A549 (cell line): ENCODE measurements at regions not wholly inside any gene's neighbourhood (a gene's known extent, or its start where the extent isn't known, plus 50 kb on each side); places are given as distances from the start of the nearest gene placed in this dataset.

ENCODE experiments used
- ATAC-seq, 2 experiments: fragments of 200-7000 bp in 1 of 2; fragments of >200 bp in 1 of 2; cut with Nextera tagmentation in 1 of 2; cut with Tn5 transposase in 1 of 2; 3 replicates each; pipeline versions ENCODE4 v1.8.0 to v1.9.1; 2018 to 2020; ENCODE audit warnings: mild to moderate bottlenecking in 1 of 2, moderate library complexity in 1 of 2
- CTCF ChIA-PET: fragments of 300-600 bp; sonication (Branson Sonifier 250); formaldehyde crosslinking; extraction: SDS; loops from one replicate; lab custom pipeline; 2021; ENCODE audit warnings: antibody characterized with exemption, inconsistent platforms; lab: Yijun Ruan, JAX
- POLR2A ChIA-PET: fragments of 350-600 bp; formaldehyde crosslinking; extraction: SDS; loops from one replicate; lab custom pipeline; 2021; ENCODE audit warnings: antibody characterized with exemption, inconsistent platforms; lab: Yijun Ruan, JAX
- DNase-seq, 2 experiments: peaks; one replicate each; pipeline versions ENCODE4 v3.0.0 to v3.0.0-alpha.2; 2011 to 2016; ENCODE audit warnings: low read depth in 1 of 2, low spot score in 1 of 2
- FAIRE-seq: peaks from 2 replicates; lab custom pipeline; 2011; peaks lifted over from hg19 to GRCh38; lab: Jason Lieb, UNC
- H3K27ac ChIP-seq, 2 experiments: fragments of >200 bp; sonication (Bioruptor Twin); formaldehyde crosslinking; 3 replicates each; pipeline ENCODE4 v1.5.1; 2016 to 2017
- H3K4me1 ChIP-seq: fragments of >200 bp; sonication (Bioruptor Twin); formaldehyde crosslinking; 3 replicates; pipeline ENCODE4 v1.6.1; 2016
- H3K4me2 ChIP-seq: fragments of >200 bp; sonication (Bioruptor Twin); formaldehyde crosslinking; 3 replicates; pipeline ENCODE4 v1.6.1; 2016
- H3K4me3 ChIP-seq: fragments of >200 bp; sonication (Bioruptor Twin); formaldehyde crosslinking; 3 replicates; pipeline ENCODE4 v1.5.1; 2016
- H3K9me3 ChIP-seq: fragments of >200 bp; sonication (Bioruptor Twin); formaldehyde crosslinking; 3 replicates; pipeline ENCODE4 v1.6.1; 2016
- BCL3 ChIP-seq: fragments of >200 bp; sonication (Bioruptor Twin); formaldehyde crosslinking; IDR thresholded peaks from 3 replicates; pipeline ENCODE4 v1.6.1; 2016
- CTCF ChIP-seq: fragments of >200 bp; sonication (Bioruptor Twin); formaldehyde crosslinking; IDR thresholded peaks from 3 replicates; pipeline ENCODE4 v1.5.1; 2016
- HES2 ChIP-seq: fragments of >200 bp; sonication (Bioruptor Twin); formaldehyde crosslinking; IDR thresholded peaks from 2 replicates; pipeline ENCODE4 v1.6.1; 2016
- HMGXB4 ChIP-seq: fragments of 250-450 bp; sonication (Bioruptor Pico); IDR thresholded peaks from 2 replicates; pipeline ENCODE4 v1.5.0; 2021; ENCODE audit warnings: mild to moderate bottlenecking, moderate library complexity, borderline replicate concordance
- HOXA7 ChIP-seq: fragments of 250-450 bp; sonication (Bioruptor Pico); IDR thresholded peaks from 2 replicates; pipeline ENCODE4 v1.5.0; 2020; ENCODE audit warnings: mild to moderate bottlenecking, moderate library complexity
- HOXB5 ChIP-seq: fragments of 250-450 bp; sonication (Bioruptor Pico); IDR thresholded peaks from 2 replicates; pipeline ENCODE4 v1.5.0; 2020; ENCODE audit warnings: mild to moderate bottlenecking, moderate library complexity
- KDM1A ChIP-seq: fragments of 200-600 bp; sonication (generic); IDR thresholded peaks from 2 replicates; pipeline ENCODE4 v1.6.1; 2016; ENCODE audit warnings: low read depth, mild to moderate bottlenecking
- KDM5A ChIP-seq: fragments of 200-600 bp; sonication (generic); IDR thresholded peaks from 2 replicates; pipeline ENCODE4 v1.6.1; 2016; ENCODE audit warnings: antibody characterized with exemption, mild to moderate bottlenecking
- MAFK ChIP-seq: fragments of 450-650 bp; IDR thresholded peaks from 2 replicates; pipeline ENCODE4 v1.6.1; 2014; ENCODE audit not compliant: partially characterized antibody
- MYC ChIP-seq: IDR thresholded peaks from 2 replicates; pipeline ENCODE4 v1.6.1; 2012; ENCODE audit warnings: mild to moderate bottlenecking, inconsistent platforms, low read length, improper control_type of control experiment, borderline replicate concordance
- PHF8 ChIP-seq: fragments of 200-600 bp; sonication (generic); IDR thresholded peaks from 2 replicates; pipeline ENCODE4 v1.6.1; 2016; ENCODE audit warnings: low read depth, mild to moderate bottlenecking, antibody characterized with exemption, moderate library complexity, borderline replicate concordance
- POLR2AphosphoS2 ChIP-seq: conservative IDR thresholded peaks from 2 replicates; pipeline ENCODE4 v1.6.1; 2012; ENCODE audit warnings: low read length, improper control_type of control experiment, inconsistent platforms
- SMC3 ChIP-seq: fragments of >200 bp; sonication (Bioruptor Twin); formaldehyde crosslinking; IDR thresholded peaks from 3 replicates; pipeline ENCODE4 v1.6.1; 2018; ENCODE audit warnings: inconsistent platforms
- SREBF2 ChIP-seq: fragments of 450-650 bp; IDR thresholded peaks from 2 replicates; pipeline ENCODE4 v1.6.1; 2014; ENCODE audit warnings: mild to moderate bottlenecking, moderate library complexity
- TFCP2L1 ChIP-seq: fragments of 250-450 bp; sonication (Bioruptor Pico); IDR thresholded peaks from 2 replicates; pipeline ENCODE4 v1.5.0; 2021; ENCODE audit warnings: mild to moderate bottlenecking
- USF2 ChIP-seq: fragments of 450-650 bp; IDR thresholded peaks from 2 replicates; pipeline ENCODE4 v1.6.1; 2014; ENCODE audit warnings: antibody characterized with exemption
- ZC3H11A ChIP-seq: fragments of 450-650 bp; IDR thresholded peaks from 2 replicates; pipeline ENCODE4 v1.6.1; 2014; ENCODE audit warnings: antibody characterized with exemption, mild to moderate bottlenecking
- WGBS: methylation state at CpG from one replicate; pipeline ENCODE4 v1.1.6; 2017; ENCODE audit errors: missing lambda C conversion rate; 5-methylcytosine and 5-hydroxymethylcytosine counted together

- no peak for TF ChIP-seq USF2
Measured at GRCh38 chr17:12328204-12328603, 307.5 kb downstream of the MAP2K4 start (continued).

GRCh38 chr17:12330456-12330855, 309.8 kb downstream of the MAP2K4 start:
- no peak for ATAC-seq
- no peak overlapping the region for H3K4me3 ChIP-seq
- peaks cover 39% of the 10 kb centered on the region for H3K9me3 ChIP-seq
- no peak for TF ChIP-seq TFCP2L1
- no peak for TF ChIP-seq KDM5A
- TF ChIP-seq HOXA7, result no peak
- no peak for TF ChIP-seq USF2
- TF ChIP-seq, all 56 proteins: peak for 0
- 40% methylated on average over 1 of the region's 1 CpG for WGBS
- ChIA-PET POLR2A (interaction anchor here (0.6 kb wide), 1 partner anchor 35 kb away, joined by 3 read pairs; no protein-coding TSS in a partner anchor), CTCF (interaction anchor here (0.9 kb wide), 1 partner anchor 215 kb away, joined by 3 read pairs; no protein-coding TSS in a partner anchor)
- no peak overlapping the region for H3K4me2 ChIP-seq
- peak; percentile 51 for FAIRE-seq
- no peaks in the 10 kb centered on the region for H3K4me1 ChIP-seq
- no peak for DNase-seq
- H3K27ac ChIP-seq, result no peak overlapping the region

- TF ChIP-seq POLR2AphosphoS2, result no peak
- no peak for TF ChIP-seq BCL3
- no peak for TF ChIP-seq HES2
- no peak for TF ChIP-seq KDM1A
- no peak for TF ChIP-seq HMGXB4
- TF ChIP-seq SREBF2, result no peak
- no peak for TF ChIP-seq TFCP2L1
- TF ChIP-seq SMC3, result no peak
- TF ChIP-seq CTCF, result no peak
- no peak for TF ChIP-seq HOXB5 (CRISPR knock-in tag)
- no peak for TF ChIP-seq MYC
- TF ChIP-seq KDM5A, result no peak
- TF ChIP-seq PHF8, result no peak
- no peak for TF ChIP-seq MAFK
- no peak for TF ChIP-seq ZC3H11A
- no peak for FAIRE-seq
- no peaks in the 10 kb centered on the region for H3K9me3 ChIP-seq
- ChIA-PET CTCF (no interaction called here), POLR2A (no interaction called here)
- DNase-seq, result no peak
- H3K4me2 ChIP-seq, result no peak overlapping the region
- no peak overlapping the region for H3K27ac ChIP-seq
- no peak overlapping the region for H3K4me3 ChIP-seq
- ATAC-seq, result no peak
- 64% methylated on average over 2 of the region's 2 CpGs for WGBS
- H3K4me1 ChIP-seq, result 0 out of 3 replicates have a peak, but pooled peaks cover 4% of the 10 kb centered on the region
Measured at GRCh38 chr17:12341328-12341727, 320.7 kb downstream of the MAP2K4 start.
